EL (cell line): ENCODE measurements at regions not wholly inside any gene's neighbourhood (a gene's known extent, or its start where the extent isn't known, plus 50 kb on each side); places are given as distances from the start of the nearest gene placed in this dataset.
"Not testable (repeated sequence)": the region's sequence is repeated elsewhere in the genome, so short reads cannot be mapped to it uniquely, and the experiment has no call there.

ENCODE experiments used
- DNase-seq: peaks from one replicate; pipeline ENCODE4 v3.0.0-alpha.2; 2016

DNA sequence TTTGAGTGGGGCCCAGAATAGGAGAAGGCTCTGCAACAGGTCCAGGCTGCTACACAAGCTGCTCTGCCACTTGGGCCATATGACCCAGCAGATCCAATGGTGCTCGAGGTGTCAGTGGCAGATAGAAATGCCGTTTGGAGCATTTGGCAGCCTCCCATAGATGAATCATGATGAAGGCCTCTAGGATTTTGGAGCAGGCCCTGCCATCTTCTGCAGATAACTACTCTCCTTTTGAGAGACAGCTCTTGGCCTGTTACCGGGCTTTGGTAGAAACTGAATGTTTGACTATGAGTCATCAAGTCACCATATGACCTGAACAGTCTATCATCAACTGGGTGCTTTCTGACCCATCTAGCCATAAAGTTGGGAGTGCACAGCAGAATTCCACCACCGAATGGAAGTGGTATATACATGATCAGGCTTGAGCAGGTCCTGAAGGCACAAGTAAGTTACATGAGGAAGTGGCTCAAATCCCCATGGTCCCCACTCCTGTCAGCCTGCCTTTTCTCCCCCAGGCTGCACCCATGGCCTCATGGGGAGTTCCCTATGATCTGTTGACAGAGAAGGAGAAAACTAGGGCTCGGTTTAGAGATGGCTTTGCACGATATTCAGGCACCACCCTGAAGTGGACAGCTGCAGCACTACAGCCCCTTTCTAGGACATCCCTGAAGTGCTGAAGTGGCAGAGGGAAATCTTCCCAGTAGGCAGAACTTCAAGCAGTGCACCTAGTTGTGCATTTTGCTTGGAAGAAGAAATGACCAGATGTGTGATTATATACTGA is 971.4 kb downstream of the MCTP2 start:
- peak; percentile 78 for DNase-seq

- no peak for DNase-seq
Measured at GRCh38 chr15:95205077-95205476, 973.7 kb downstream of the MCTP2 start.

- DNase-seq = not testable (repeated sequence)
Measured at GRCh38 chr15:95205830-95206229, 974.5 kb downstream of the MCTP2 start.

DNA sequence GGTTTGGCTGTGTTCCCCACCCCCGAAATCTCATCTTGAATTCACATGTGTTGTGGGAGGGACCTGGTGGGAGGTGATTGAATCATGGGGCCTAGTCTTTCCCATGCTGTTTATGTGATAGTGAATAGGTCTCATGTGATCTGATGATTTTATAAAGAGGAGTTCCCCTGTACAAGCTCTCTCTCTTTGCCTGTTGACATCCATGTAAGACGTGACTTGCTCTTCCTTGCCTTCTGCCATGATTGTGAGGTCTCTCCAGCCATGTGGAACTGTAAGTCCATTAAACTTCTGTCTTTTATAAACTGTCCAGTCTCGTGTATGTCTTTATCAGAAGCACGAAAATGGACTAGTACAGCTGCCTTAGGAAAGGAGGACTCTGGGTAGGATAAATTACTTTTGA is 976.7 kb downstream of the MCTP2 start:
- no peak for DNase-seq

GRCh38 chr15:95208988-95209387 is 977.6 kb downstream of the MCTP2 start:
- peak; percentile 53 for DNase-seq

DNA sequence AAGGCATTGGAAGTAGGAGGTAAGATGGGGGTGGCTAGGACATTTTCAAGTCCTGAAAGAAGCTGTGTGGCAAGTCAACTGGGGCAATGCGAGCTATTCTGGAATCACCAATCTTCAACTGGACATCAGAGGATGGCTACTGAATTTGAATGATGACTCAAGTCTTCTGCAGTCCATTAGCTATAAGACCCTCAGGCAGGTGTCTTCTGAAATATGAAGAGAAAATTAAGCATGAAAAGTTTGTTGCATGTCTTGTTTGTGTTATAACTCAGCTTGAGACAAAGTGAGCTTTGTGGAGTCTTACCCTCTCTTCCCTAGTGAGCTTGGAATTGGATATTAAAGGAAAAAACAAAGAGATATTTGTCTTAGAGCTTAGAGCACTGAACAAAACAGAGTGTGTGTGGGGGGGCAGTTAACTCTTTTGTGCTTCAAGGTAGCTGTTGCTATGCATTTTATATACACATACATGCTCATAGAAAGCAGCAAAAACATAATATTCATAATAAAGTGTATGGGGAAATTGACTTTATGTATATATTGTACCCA is 979.1 kb downstream of the MCTP2 start:
- DNase-seq = no peak

GRCh38 chr15:95215017-95215416 is 983.7 kb downstream of the MCTP2 start:
- DNase-seq = no peak

DNA sequence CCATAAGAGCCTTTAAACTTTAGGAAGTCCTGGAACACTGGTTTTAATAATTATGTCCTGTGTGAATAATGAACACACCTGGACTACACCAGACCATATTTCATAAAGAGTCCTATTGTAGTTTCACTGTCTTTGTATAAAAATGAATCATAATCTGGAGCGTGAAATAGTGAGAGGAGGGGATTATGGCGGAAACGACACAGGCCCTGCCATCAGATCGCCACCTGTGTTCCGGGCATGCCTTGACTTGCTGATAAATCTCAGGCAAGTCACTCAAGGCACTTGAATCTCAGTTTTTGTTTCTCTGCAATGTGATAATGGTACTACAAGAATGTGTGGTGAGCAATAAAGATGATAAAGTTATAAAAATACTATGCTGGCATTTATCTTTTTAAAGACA is 995.5 kb downstream of the MCTP2 start:
- no peak for DNase-seq

GRCh38 chr15:95227235-95227634 is 995.9 kb downstream of the MCTP2 start:
- no peak for DNase-seq

DNA sequence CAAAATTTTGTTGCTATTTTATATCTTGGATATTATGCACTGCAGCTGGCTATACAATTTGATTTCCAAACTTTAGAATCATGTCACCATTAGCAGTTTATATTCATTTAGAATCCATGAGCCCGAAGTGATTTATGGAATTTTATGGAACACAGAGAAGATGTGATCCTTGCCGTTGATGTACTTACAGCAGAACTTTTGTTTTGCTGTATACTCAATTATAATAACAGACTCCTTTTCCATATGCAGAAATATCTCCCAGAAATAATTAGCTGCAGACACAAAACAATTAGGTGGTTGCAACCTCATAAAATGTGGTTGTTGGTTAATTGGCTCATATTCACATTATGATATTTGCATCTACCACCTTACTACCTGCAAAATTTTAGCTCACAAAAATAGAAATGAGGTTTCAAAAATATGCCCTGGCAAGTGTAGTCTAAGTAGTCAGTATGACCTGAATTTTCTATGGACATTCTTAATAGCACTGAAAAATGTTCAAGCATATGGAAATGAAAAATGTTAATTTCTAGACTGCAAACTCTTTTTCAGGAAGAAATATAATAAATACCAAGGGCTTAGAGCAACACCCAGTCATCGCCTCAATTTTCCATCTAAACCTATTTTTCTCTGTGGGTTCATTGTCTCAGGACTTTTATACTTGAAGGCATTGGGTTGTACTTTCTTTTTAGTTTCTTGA is 997.6 kb downstream of the MCTP2 start:
- no peak for DNase-seq

GRCh38 chr15:95235033-95235432 is 1003.7 kb downstream of the MCTP2 start:
- no peak for DNase-seq

GRCh38 chr15:95247071-95247984 is 1016.0 kb downstream of the MCTP2 start:
- peak; percentile 98 for DNase-seq

DNA sequence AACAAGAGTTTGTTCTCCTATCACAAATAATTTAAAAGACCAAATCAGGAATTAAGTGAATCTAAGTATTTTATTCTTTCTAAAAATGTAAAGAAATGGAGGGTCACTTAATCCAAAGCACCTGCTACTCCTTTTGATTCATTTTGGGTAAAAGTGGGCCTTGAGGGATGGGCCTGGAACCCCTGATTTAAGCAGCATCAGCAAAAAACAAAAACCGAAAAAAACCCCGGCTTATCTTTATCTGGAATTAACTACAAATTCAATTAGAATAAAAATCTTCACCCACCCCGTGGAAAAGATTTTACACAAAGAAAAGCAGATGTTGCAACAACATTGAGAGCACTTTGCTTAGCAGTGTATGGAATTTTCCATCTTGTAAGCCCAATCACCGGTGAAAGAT is 1018.2 kb downstream of the MCTP2 start:
- DNase-seq = no peak

DNA sequence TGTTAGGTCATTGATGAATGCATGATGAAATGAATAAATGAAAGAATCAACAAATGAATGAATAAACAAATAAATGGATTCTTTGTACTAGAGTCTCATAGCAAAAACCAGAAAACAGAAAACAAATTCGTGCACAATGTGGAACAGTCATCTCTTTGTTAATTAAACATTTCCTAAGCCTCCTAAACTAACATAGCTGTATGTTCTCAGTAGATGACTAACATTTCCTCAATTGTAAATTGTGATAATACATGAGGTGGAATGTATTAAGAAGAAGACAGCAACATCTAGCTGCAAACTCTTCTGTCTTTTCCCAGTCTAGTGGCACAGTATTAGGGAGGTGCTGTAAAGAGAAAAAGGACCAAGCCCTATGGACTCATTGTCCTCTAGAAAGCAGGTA is 1021.0 kb downstream of the MCTP2 start:
- DNase-seq = no peak

GRCh38 chr15:95254263-95254662 is 1022.9 kb downstream of the MCTP2 start:
- DNase-seq = no peak

DNA sequence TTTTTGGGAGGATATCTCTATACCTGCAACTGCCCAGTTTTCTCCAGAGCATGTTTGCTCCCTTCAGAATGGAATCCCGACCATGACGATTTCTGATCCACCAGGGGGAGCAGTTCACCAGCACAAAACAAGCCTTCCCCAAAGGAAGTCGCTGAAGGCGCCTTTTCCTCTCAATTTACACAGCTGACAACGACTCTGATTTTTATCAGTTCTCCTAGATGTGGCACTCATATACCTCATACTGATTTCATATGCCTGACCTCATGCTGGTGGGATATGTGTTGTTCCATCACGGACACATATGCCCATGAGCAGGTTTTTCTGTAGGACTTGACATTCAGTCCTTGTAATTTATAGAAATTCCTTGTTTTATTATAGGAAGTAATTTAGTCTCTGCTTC is 1028.2 kb downstream of the MCTP2 start:
- DNase-seq = peak; percentile 81

DNA sequence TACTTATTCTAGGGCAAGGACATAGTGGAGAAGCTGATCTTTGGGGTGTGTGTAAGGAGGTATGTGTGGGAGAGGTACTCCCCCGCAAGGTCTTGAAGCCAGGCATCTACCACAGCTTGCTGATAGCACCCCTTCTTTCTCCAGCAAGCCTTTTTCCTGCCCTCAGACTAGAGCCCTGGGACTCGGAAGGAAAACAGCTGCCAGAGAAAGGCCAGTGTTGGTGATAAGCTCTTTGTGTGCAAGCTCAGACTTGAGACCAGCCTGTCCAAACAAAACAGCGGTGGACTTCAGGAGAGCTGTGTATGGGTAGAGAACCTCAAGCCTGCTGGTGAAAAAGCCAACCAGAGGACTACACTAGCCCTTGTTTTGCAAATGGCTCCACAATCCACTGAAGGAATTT is 1028.6 kb downstream of the MCTP2 start:
- DNase-seq = no peak

- no peak for DNase-seq
Measured at GRCh38 chr15:95260856-95261255, 1029.5 kb downstream of the MCTP2 start.

DNA sequence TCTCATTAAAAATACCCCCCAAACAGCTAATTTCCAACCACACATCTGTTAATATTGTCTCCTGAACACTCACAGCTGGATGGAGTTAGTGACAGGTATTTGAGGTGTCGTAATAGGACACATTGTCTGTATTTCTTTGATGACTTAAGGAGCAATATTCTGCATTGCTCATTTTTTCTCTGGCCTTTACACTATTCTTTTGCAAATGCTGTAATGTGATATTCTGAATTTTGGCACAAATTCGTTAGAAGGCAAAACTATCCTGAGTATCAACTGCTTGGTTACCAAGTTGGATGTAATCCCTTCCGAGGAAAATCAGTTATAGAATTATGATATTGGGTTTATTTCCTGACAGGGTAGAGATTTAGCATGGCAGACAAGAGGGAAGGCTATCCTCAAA is 1030.2 kb downstream of the MCTP2 start:
- no peak for DNase-seq

GRCh38 chr15:95261968-95262367 is 1030.6 kb downstream of the MCTP2 start:
- no peak for DNase-seq

DNA sequence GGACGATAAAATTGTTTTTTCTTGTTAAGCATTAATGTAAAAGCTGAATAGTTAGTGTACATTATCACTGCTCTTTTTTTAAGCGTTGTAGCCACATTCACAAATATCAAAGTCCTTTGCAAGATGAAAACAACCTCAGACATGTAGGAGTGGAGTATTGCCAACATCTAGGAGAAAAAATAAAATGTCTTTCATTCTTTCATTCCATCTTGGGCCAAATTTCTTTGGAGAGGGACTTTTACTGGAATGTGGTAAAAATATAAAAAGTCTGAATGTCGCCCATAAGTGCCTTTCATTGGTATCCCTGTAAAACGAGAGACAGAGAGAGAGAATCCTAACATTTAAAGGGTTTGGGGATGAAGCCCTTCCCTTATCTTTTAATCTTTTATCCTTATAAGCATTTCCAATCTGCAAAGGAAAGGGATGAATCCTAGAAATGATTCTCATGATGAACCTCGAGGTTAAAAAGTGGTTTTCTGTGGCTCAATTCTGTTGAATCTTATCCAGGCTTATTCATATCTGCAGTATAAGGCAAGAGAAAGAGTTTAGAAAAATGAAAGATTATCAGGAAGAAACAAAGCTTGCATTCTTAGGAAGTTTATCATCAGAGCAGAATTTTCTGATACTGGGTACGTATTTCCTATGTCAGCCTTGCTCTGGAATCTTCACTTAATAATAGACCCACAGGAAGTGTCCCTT is 1031.7 kb downstream of the MCTP2 start:
- DNase-seq = peak; percentile 86

- peak; percentile 71 for DNase-seq
Measured at GRCh38 chr15:95263751-95264150, 1032.4 kb downstream of the MCTP2 start.
